NT2/D1 (cell line): ENCODE measurements at regions not wholly inside any gene's neighbourhood (a gene's known extent, or its start where the extent isn't known, plus 50 kb on each side); places are given as distances from the start of the nearest gene placed in this dataset.

Experiments
- SUZ12 ChIP-seq: IDR thresholded peaks from 2 replicates; pipeline ENCODE4 v1.6.1; 2011; ENCODE audit not compliant: insufficient read length, insufficient read depth; ENCODE audit errors: extremely low read depth
- ZNF274 ChIP-seq: IDR thresholded peaks from 2 replicates; pipeline ENCODE4 v1.6.1; 2011; ENCODE audit warnings: mild to moderate bottlenecking, low read depth, low read length

GRCh38 chr1:187229496-187229895, 400.7 kb downstream of the PLA2G4A start:
- TF ChIP-seq SUZ12, result no peak
- TF ChIP-seq ZNF274, result no peak
